ENCODE measurements at regions not wholly inside any gene's neighbourhood (a gene's known extent, or its start where the extent isn't known, plus 50 kb on each side); places are given as distances from the start of the nearest gene placed in this dataset.
"Not testable (repeated sequence)": the region's sequence is repeated elsewhere in the genome, so short reads cannot be mapped to it uniquely, and the experiment has no call there.

GRCh38 chr13:18598543-18598942, 583.1 kb downstream of the TUBA3C start:
- H3K9me3 ChIP-seq (ENCODE audit: control insufficient read depth in 2 of 2, insufficient read depth in 1 of 2, low read depth in 1 of 2, low read length in 1 of 2); FAIRE-seq; H3K27me3 ChIP-seq (ENCODE audit: control insufficient read depth in 3 of 3, insufficient read depth in 3 of 3, low read length in 3 of 3); DNase-seq; H3K4me3 ChIP-seq (ENCODE audit: low read depth in 1 of 3, low read length in 3 of 3); H3K4me1 ChIP-seq (ENCODE audit: control insufficient read depth in 3 of 3, insufficient read depth in 2 of 3, low read depth in 1 of 3, low read length in 2 of 3); H3K27ac ChIP-seq (ENCODE audit: low read depth in 1 of 3, low read length in 2 of 3); H3K36me3 ChIP-seq (ENCODE audit: control insufficient read depth in 3 of 3, insufficient read depth in 2 of 3, low read depth in 1 of 3, low read length in 3 of 3): not testable (repeated sequence)
- WGBS, 3 donors: 66 to 80% (median 77%) methylated on average over 19 to 24 of the region's 24 CpGs

DNA sequence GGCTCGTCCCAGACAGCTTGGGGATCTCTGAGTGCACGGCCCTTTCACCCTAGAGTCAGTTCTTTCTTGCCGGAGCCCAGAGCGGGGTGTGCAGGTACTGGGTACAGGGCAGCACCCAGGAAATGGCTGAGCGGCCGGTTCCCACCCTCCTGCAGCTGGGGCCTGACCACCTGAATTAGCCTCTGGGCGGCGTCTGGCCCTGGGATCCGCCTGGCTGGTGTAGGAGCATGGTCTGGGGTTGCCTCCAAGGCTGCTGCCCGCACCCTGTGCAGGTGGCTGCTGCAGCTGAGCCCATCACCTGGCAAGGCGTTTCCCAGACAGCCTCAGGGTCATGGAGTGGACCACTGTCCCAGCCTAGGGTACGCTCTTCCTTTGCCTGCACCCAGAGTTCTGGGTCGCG, 583.7 kb downstream of the TUBA3C start:
- FAIRE-seq; H3K27ac ChIP-seq (ENCODE audit: low read depth in 1 of 3, low read length in 2 of 3); H3K36me3 ChIP-seq (ENCODE audit: control insufficient read depth in 3 of 3, insufficient read depth in 2 of 3, low read depth in 1 of 3, low read length in 3 of 3); H3K27me3 ChIP-seq (ENCODE audit: control insufficient read depth in 3 of 3, insufficient read depth in 3 of 3, low read length in 3 of 3); H3K4me1 ChIP-seq (ENCODE audit: control insufficient read depth in 3 of 3, insufficient read depth in 2 of 3, low read depth in 1 of 3, low read length in 2 of 3); H3K9me3 ChIP-seq (ENCODE audit: control insufficient read depth in 2 of 2, insufficient read depth in 1 of 2, low read depth in 1 of 2, low read length in 1 of 2); H3K4me3 ChIP-seq (ENCODE audit: low read depth in 1 of 3, low read length in 3 of 3); DNase-seq: not testable (repeated sequence)
- 75 to 84% (median 80%) methylated on average over 14 of the region's 14 CpGs for WGBS, 3 donors

GRCh38 chr13:18577103-18577502, 604.5 kb downstream of the TUBA3C start:
- not testable (repeated sequence) for H3K27me3 ChIP-seq (ENCODE audit: control insufficient read depth in 3 of 3, insufficient read depth in 3 of 3, low read length in 3 of 3); DNase-seq; H3K9me3 ChIP-seq (ENCODE audit: control insufficient read depth in 2 of 2, insufficient read depth in 1 of 2, low read depth in 1 of 2, low read length in 1 of 2); H3K4me1 ChIP-seq (ENCODE audit: control insufficient read depth in 3 of 3, insufficient read depth in 2 of 3, low read depth in 1 of 3, low read length in 2 of 3); H3K4me3 ChIP-seq (ENCODE audit: low read depth in 1 of 3, low read length in 3 of 3); H3K36me3 ChIP-seq (ENCODE audit: control insufficient read depth in 3 of 3, insufficient read depth in 2 of 3, low read depth in 1 of 3, low read length in 3 of 3); FAIRE-seq; H3K27ac ChIP-seq (ENCODE audit: low read depth in 1 of 3, low read length in 2 of 3)
- no CpG with 5 or more reads among the region's 1 CpG for WGBS, 3 donors

- H3K36me3 ChIP-seq (ENCODE audit: control insufficient read depth in 3 of 3, insufficient read depth in 2 of 3, low read depth in 1 of 3, low read length in 3 of 3); H3K9me3 ChIP-seq (ENCODE audit: control insufficient read depth in 2 of 2, insufficient read depth in 1 of 2, low read depth in 1 of 2, low read length in 1 of 2); H3K27ac ChIP-seq (ENCODE audit: low read depth in 1 of 3, low read length in 2 of 3); DNase-seq; H3K27me3 ChIP-seq (ENCODE audit: control insufficient read depth in 3 of 3, insufficient read depth in 3 of 3, low read length in 3 of 3); FAIRE-seq; H3K4me1 ChIP-seq (ENCODE audit: control insufficient read depth in 3 of 3, insufficient read depth in 2 of 3, low read depth in 1 of 3, low read length in 2 of 3); H3K4me3 ChIP-seq (ENCODE audit: low read depth in 1 of 3, low read length in 3 of 3): not testable (repeated sequence)
- WGBS, 3 donors: 81 to 94% (median 89%) methylated on average over 19 to 30 of the region's 30 CpGs
Measured at GRCh38 chr13:18567890-18568289, 613.7 kb downstream of the TUBA3C start.

Measured in small intestine (tissue), 7 donors.